Hematopoietic multipotent progenitor cell (in vitro differentiated cells): ENCODE measurements at regions not wholly inside any gene's neighbourhood (a gene's known extent, or its start where the extent isn't known, plus 50 kb on each side); places are given as distances from the start of the nearest gene placed in this dataset.

Source experiments
- DNase-seq, 3 donors: peaks; one replicate each; pipeline ENCODE4 v3.0.0-alpha.2; 2011 to 2015; ENCODE audit warnings: low read depth in 2 of 3, low spot score in 2 of 3

DNA sequence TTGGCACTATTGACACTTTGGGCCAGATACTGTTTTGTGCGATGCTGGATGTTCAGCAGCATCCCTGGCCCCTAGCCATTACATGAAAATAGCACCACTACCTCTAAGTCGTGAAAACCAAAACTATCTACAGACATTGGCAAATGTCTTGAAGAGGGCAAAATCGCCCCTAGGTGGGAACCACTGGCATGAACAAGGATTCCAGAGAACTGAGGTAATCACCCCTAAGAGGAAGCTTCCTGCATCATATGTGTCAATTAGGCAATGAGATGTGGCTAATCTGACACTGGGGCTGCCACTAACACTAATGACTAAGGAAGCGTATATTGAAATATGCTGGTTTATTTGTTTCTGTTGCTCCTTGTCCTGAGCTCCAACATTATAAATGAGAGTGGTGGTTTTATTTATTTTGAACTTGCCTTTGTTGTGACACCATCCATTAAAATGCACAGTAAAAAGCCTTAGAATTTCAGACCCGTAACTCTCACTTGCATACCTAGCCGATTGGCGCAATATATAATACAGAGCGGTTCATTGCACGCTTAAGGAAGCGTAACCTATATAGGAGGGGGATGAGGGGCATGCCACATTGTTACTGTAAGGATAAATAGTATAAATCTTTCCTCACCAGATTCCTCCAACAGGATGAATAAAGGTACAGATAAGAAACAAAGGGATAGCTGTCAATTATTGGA, 299.8 kb upstream of the CNTN4 start:
- no peak for DNase-seq

DNA sequence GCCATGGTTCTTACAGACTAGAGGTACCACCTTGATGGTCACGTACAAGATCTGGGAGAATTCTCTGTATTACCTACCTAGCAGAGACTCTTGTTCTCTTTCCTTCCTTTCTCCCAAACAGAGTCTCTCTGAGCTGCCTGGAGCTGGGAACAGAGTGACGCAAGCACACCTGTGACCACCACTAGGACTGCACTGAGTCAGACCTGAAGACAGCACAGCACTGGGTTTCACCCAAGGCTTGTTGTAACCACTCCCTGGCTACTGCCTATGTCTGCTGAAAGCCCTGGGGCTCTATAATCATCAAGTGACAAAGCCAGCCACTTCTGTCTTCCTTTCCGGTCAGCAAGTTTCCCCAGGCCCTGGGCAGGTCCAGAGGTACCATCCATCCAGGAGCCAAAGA, 293.3 kb upstream of the CNTN4 start:
- DNase-seq: no peak

DNA sequence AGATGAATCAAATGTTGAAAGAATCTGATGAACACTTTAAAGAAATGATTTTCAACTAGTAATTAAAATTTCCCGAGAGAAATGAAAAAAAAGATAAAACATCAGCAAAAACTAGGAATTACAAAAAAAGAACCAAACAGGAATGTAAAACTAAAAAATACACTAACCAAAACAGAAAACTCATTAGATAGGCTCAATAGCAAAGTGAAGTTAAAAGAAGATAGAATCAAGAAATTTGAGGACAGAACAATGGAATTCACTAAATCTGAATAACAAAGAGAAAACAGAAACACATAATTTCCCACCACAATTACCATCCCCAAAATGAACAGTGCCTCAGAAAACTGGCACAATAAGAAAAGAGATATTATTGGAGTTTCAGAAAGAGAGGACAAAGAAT, 290.1 kb upstream of the CNTN4 start:
- no peak for DNase-seq

DNA sequence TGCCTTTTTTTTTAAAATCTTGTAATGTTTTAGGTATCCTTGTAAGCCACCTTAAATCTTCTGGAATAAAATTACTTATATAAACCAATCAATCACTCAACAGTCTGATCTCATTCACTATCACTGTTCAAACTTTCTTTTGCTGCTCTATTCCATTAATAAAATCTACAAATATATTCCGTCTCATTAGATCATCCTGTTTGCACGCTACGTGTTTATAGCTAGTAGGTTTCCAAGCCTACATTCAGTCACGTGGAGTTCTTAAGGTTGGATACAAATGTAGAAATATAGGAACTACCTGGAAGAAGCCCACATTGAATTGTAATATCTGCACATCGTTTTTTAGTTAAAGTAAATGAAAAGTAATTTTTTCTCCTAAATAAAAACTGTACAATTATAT, 274.8 kb upstream of the CNTN4 start:
- no peak for DNase-seq

DNA sequence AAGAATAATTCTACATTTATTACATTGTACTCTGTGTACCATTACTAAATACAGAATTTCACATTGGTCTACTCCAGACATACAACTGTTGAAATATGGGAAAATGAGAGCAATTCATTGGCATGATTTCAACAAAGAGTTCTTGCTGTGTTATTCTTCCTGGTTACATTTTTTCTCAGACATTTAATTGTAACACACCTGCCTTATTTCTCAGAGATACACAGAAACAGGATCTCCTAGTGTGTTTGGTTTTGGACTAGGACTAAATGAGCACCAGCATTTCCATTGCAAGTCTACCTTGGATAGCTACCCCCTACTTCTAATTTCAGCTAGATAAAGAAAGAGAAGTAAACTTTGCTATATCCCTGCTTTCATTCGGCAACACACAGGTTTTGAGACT, 274.3 kb upstream of the CNTN4 start:
- DNase-seq: no peak

DNA sequence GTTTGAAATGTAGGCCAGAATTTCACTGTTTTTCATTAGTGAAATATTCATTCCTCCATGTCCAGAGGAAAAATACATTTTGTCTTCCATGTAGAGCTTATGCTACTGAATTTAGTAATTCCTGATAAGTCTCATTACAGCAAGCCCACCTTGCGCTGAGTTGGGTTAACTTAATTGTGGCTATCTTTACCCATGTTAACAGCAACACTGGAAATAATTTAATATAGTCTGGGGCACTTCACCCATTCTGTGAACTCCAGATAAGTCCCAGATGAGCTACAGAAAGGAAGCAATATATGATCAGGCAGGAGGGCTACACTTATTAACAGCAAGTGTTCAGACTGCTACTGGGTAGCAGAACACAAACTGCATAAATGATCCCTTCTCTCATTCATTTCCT, 270.1 kb upstream of the CNTN4 start:
- no peak for DNase-seq

DNA sequence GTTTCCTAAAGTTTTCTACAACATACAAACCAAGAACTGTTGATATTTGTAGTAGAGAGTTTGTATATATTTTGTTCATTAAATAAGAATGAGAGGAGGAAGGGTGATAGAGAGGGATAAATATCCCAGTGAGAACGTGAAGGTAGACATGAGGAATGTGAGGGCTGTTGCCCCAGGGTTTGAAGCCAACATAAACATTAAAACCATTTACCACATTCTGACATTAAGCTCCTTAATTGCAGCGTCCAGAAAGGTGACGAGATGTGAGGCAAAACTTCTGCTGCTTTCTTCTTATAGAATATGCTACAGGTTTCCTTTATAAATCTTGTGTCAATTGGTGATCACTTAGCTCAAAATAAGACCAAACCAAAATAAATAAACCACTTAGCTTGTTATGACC, 267.8 kb upstream of the CNTN4 start:
- DNase-seq: no peak

DNA sequence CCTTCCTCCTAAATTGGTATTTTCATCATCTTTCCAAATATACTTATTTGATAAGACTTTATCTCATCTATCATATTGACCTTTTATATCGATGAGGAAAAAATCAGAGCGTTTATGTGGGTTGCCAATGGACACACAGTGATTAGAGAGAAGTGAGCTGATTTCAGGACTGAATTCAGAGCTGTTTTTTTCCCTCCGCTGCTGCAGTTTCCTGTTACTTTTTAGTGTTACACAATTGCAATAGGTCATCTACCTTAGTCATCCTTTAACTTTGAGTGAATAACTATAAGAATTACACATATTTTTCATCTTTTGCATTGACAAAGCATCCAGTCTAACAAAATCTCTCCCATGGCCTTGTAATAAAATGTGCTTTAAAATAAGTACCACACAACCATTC, 266.3 kb upstream of the CNTN4 start:
- DNase-seq: no peak

DNA sequence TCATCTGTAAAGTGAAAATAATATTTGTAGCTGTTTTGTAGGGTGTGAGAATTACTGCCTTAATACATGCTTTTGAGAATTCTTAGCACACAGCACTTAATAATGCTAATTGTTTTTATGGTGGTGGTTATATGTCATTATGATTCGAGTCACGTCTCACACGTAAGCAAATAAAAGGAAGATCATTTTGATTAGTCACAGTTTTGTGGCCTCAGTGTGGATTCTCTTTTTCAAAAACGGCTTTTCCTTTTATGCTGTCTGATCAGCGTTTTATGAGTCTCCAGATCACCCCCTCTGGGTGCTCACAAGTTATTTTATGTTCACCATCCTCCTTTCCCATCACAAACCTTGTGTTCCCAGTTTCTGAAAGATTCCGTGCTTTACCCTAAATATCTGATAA, 255.6 kb upstream of the CNTN4 start:
- DNase-seq: no peak

DNA sequence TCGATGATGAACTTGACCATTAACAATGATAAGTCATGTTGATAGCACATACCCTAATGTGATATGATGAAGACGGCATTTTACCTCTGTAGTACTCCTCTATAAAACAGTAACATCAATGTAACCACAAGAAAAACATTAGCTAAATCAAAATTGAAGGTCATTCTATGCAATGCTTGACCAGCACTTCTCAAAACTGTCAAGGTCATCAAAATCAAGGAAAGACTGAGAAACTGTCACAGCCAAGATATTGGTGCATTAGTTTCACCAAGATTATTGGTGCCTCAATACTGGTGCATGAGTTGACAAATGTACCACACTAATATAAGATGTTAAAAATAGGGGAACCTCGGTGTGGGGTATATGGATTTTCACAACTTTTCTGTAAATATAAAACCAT, 251.1 kb upstream of the CNTN4 start:
- DNase-seq: no peak

DNA sequence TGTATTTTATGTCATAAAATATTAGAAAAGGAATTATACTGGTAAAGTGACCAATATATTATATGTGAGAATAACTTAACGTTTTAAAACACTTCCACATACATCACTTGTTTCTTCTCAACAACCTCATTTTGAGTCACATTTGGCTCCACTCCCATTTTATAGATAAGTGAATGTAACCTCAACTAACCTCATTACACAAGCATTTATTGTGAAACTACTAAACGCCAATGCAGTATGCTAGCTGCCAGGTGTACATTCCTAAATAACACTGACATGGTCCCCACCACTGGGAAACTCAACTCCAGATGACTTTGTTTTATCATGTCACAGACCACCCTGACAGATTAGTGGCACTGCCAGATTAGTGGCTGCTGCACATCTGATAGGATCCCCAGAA, 249.7 kb upstream of the CNTN4 start:
- no peak for DNase-seq

DNA sequence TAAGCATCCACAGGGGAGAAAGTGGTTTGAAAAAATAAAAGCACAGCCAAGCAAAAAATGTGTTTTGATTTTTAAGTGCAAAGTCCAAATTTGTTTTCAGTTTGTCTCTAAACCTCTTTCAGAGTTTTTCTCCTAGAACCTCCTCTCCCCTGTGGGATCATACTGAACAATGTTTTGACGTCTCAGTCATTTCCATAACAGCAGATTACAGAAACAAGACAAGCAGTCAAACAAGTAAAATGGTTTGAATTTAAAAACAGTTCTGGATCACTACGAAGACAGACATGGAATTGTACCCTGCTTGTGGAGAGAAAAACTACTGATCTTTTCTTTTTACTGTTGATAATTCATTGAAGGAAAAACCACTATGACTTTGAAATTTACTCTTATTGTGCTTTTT, 245.7 kb upstream of the CNTN4 start:
- DNase-seq: no peak

DNA sequence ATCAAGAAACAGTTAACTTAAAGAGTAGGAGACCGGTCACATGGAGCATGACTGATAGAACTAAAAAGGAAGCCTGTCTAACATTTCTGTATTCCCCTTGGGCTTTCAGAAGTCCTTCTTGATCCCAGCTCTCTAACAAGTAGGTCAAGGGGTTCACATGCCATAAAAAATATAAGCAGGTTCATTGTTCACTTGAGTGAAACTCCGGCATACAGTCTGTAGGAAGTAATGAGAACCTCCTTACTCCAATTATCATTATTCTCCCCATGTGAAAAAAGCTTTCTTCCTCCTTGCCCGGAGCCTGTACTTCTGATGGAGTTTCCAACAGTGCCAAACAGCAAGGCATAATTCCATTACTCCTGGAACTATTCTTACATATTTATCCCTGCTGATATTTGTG, 242.8 kb upstream of the CNTN4 start:
- DNase-seq: no peak

DNA sequence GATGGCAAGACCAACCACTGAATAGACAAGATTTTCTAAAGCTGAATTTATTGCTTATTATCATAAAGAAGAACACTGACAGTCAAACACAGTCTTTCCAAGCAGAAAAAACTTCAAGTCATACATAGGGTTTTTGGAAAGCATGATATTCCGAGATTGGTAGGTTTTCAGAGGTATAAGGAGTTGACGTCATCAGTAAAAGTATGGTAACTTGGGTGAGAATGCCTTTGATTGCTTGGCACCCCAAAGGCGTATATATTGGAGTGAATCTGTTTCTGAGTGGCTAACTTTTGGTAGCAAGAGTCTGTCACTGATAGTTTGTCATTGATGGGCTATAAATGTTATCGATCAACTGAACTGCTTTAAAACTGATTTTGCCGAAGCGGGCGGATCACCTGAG, 227.9 kb upstream of the CNTN4 start:
- DNase-seq: no peak

DNA sequence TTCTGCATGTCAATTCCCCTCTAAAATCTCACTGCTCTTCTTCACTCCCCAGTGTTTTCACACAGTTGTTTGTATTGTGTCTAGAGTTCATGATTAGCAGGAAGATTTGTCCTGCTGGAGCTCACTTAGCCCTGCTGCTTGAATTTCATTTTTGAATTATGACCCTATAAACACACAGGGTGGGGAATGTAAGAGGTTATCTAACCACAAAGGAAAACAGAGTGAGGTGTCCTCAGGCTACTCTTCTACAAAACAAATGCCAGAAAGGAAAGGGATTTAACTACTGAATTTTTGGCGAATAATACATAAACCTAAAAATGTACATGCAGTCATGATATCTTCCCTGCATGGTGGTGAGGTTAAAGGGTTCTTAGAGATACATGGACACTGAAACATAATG, 215.1 kb upstream of the CNTN4 start:
- DNase-seq: no peak

DNA sequence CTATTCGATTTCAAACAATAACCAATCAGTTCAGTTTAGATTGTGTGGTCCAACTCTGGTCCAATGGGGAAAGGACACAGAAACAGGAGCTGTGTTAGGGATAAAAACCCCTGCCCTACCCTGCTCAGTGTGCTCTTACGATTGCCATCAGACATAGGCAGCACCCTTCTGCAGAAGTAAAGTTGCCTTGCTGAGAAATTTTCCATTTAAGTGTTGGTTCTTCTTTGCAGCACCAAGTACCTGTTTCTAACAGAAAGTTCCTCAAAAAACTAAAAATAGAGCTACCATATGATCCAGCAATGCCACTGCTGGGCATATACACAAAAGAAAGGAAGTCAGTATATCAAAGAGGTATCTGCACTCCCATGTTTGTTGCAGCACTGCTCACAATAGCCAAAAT, 206.2 kb upstream of the CNTN4 start:
- no peak for DNase-seq

DNA sequence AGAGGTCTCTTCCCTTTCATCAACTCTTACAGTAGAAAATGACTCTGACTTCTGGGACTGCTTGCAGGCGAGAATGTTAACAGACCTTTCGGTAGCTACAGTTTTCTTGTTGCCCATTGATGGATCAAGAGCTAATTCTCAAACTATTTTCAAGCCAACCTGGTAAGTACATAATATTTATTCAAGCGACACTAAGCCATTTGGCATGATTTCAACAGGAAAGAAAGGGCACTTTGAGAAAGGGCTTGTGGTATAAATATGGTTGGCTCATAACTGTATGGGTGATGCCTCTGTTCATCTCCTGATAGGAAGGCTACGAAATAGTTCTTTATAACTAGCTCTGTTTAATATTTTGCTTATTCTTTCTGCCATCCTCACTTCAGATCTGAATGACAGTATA, 196.2 kb upstream of the CNTN4 start:
- DNase-seq: no peak

DNA sequence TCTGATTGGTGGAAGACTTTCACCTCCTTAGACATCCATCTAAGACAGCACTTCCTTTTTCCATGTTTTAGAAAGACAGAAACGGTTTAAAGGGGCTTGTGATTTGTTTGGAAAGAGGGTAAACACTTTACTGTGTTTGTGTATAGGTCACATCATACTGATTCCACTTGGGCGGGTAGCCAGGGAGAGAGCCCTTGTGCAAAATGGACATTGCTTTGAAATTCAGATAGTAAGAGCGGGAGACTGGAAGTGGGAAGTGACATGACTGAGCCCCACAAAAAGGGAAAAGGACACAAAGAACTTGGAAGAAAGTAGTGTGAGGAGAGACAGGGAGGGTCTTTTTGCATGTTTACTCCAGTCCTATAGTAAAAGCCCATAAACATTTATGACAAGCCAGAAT, 195.6 kb upstream of the CNTN4 start:
- no peak for DNase-seq

DNA sequence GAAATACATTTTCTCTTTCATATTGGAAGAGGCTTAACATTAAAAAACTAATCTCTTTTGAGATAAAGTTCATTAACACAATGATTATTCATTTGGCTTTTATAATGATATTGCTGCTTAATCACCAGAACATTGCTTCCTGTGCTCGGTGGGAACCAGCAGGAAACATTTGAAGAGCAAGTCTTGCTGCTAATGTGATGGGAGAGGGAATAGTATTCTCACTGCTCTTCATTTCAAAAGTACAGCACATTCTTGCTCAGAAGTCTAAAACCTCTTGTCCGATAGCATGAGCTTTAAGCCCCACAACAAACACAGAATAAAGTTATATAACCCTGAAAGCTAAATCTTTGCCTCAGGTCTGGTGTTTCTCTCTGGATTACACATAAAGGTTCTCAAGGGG, 190.8 kb upstream of the CNTN4 start:
- no peak for DNase-seq

DNA sequence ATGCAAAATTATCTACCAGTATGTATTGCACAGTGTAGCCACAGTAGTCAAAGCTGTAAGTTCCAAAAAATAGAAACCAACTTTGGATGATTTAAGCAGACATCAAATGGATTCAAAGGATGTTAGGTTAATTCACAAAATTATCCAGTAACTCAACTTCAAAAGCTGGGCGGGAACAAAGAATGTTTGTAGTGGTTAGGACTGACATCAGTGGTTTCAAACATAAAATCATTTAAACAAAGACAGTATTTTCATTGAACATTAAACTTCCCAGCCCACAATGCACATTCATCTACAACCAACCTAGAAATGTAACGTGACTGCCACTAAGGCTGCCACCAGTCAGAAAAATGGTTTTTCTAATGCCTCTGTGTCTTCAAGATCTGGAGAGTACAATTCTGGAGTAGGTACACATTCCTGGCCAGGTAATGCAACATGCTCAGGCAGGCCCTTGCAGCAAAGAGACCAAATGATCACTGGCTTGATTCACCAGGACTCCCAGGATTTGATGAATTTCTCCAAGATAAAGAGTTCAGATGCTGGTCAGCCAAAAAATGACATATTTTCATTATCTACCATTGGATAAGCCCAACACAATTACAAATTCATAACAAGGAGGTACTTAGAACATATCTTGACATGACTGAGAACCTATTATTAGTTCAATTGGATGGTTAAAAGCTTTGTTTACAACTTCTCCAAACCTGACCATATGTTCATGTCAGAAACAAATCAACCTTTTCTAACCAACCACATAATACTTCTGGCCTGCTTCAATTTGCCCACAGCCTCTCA, 189.8 kb upstream of the CNTN4 start:
- no peak for DNase-seq

DNA sequence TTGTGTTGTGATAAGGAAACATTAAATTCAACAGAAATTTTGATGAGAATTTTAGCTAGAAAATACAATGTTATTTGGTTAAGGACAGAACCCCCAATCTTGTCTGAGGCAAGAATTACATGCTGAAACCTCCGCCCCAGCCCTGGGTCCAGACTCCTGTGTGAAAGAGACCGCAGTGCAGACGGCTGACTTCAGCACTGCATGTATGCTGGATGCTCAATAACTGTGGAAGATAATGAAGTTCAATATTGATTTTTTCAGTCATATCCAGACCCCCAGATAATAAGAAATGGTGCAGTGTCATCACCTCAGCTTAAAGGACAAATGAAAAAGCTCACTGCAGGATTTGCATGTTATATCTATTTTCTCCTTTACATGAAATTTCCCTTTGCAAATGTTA, 188.3 kb upstream of the CNTN4 start:
- no peak for DNase-seq

DNA sequence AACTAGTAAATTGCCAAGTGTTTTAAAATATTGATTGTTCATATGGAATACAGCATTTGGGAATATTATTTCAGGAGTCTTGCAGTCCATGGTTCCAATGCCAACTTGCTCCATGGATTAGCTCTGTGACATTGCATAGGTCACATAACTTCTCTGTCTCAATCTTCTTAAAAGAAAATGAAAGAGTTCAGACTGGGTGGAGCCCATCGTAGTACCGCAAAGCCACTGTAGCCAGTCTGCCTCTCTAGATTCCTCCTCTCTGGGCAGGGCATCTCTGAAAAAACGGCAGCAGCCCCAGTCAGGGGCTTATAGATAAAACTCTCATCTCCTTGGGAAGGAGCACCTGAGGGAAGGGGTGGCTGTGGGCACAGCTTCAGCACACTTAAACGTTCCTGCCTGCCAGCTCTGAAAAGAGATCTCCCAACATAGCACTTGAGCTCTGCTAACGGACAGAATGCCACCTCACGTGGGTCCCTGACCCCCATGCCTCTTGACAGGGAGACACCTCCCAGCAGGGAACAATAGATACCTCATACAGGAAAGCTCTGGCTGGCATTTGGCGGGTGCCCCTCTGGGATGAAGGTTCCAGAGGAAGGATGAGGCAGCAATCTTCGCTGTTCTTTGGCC, 168.8 kb upstream of the CNTN4 start:
- DNase-seq: no peak
